Colonic mucosa (tissue), 4 donors: ENCODE measurements at regions not wholly inside any gene's neighbourhood (a gene's known extent, or its start where the extent isn't known, plus 50 kb on each side); places are given as distances from the start of the nearest gene placed in this dataset.

Experiments used
- DNase-seq: peaks from one replicate; pipeline ENCODE4 v3.0.0-alpha.2; 2020
- H3K27ac ChIP-seq: fragments of 200-600 bp; one replicate; pipeline ENCODE4 v1.8.0; 2021
- H3K27me3 ChIP-seq: fragments of 200-600 bp; one replicate; pipeline ENCODE4 v1.8.0; 2021
- H3K36me3 ChIP-seq: fragments of 200-600 bp; one replicate; pipeline ENCODE4 v1.8.0; 2021
- H3K4me1 ChIP-seq: fragments of 200-600 bp; one replicate; pipeline ENCODE4 v1.8.0; 2021; ENCODE audit warnings: mild to moderate bottlenecking
- H3K4me3 ChIP-seq: fragments of 200-600 bp; one replicate; pipeline ENCODE4 v1.8.0; 2021
- H3K9ac ChIP-seq, 2 donors: one replicate each; pipeline ENCODE4 v1.7.0; 2013; ENCODE audit warnings: control low read depth in 2 of 2, low read depth in 2 of 2, low read length in 2 of 2
- H3K9me3 ChIP-seq: fragments of 200-600 bp; one replicate; pipeline ENCODE4 v1.8.0; 2021
- CTCF ChIP-seq: fragments of 200-600 bp; IDR thresholded peaks from one replicate; pipeline ENCODE4 v1.8.0; 2022; ENCODE audit warnings: antibody characterized with exemption, mild to moderate bottlenecking
- intact Hi-C: fragments of 100-400 bp; cut with DNase I; formaldehyde crosslinking; loops from one replicate; pipeline ENCODE4 v1.14.1; 2022
- donor health status: healthy.
- donor health status: DM: no; HTN: no; CAD: no.
- donor health status: DM: no; HTN: no; CAD: no.

DNA sequence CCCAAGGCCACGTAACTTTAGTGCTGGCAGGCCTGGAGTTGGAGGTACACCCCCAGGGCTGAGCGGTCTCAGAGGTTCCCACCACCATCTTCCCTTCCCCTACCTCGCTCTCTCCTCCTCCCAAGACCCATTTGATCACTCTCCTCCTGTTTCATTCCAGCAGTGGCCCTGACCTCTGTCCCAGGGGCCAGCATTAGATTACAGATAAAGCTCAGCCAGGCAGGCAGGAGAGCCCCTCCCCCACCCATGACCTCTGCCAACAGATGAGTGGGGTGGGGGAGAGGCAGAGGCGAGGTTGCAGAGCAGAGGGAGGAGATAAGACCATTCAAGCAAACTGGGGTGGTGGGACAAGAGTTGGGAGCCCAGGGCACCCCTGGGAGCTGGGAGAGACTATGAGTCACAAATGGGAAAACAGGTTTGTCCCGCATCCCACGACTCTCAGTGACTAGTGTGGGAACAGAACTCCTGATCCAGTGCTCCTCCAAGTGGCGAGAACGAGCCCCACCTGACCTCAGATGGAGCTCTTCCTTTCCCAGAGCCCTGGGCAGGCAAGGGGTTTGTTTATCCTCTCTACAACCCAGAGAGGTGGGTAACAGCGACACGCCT, 367.9 kb downstream of the MN1 start:
- Histone ChIP-seq H3K4me1 (no peaks in the 10 kb centered on the region), H3K9ac (no peak overlapping the region), H3K27me3 (no peaks in the 10 kb centered on the region), H3K36me3 (no peaks in the 10 kb centered on the region), H3K27ac (no peak overlapping the region), H3K4me3 (no peak overlapping the region), H3K9me3 (no peaks in the 10 kb centered on the region)
- no peak for DNase-seq
- intact Hi-C loops, result no loop called here
- TF ChIP-seq CTCF, result no peak

DNA sequence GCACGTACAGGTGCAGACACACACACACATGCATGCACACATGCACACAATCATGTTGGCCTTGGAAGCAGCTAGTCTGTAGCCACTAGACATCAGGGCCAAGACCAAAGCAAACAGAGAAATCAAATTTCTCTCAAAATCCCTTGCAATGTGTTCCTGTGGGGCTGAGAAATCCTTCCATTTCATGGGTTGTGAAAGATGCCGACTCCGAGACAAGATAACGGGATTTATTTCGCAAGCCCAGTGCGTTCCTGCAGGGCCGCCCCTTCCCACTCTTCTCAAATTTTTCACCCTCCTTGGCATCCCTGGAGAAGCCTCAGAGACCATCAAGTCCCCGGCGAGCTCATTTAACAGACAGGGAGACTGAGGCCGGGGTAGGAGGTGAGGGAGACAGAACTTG, 366.7 kb downstream of the MN1 start:
- Histone ChIP-seq H3K4me3 (no peak overlapping the region), H3K27ac (no peak overlapping the region), H3K27me3 (no peaks in the 10 kb centered on the region), H3K9me3 (no peaks in the 10 kb centered on the region), H3K4me1 (no peaks in the 10 kb centered on the region), H3K9ac (no peak overlapping the region), H3K36me3 (no peaks in the 10 kb centered on the region)
- TF ChIP-seq CTCF, result no peak
- DNase-seq, result no peak
- intact Hi-C loops, result no loop called here

DNA sequence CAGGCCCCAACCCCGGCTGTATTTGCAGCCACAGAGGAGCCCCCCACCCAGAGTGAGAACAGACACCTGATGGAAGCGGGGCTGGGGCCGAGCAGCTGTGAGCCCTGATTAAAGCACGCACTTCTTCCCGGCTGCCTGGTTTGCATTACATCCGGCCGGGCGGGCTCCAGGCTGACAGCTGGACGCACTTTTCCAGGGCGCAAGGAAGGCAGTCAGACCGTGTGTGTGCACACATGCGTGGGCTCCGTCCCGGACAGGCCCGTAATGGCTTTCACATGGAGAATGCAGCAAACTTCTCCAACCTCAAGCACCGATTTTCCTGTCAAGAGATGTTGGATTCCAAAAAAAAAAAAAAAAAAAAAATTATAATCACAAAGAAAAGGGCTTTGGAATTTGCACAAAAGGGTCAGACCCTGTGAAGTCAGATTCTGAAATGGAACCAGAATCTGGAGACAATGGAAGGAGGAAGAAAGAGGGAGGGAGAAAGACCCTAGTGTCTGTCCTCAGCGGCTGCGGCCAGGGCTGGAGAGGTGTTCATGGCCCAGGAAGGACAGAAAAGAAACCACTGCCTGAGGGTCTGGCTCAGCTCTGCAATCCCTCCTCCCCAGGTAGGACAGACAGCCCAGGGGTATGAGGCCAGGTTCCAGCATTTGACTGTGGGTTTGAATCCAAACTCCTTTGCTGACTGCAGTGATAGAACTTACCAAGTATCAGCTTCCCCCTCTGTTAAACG, 365.5 kb downstream of the MN1 start:
- no peak for DNase-seq
- no peaks in the 10 kb centered on the region for H3K9me3 ChIP-seq
- H3K27me3 ChIP-seq, result no peaks in the 10 kb centered on the region
- no peak overlapping the region for H3K9ac ChIP-seq
- intact Hi-C loops, result no loop called here
- H3K4me3 ChIP-seq, result no peak overlapping the region
- H3K36me3 ChIP-seq, result no peaks in the 10 kb centered on the region
- no peaks in the 10 kb centered on the region for H3K4me1 ChIP-seq
- no peak for TF ChIP-seq CTCF
- no peak overlapping the region for H3K27ac ChIP-seq

DNA sequence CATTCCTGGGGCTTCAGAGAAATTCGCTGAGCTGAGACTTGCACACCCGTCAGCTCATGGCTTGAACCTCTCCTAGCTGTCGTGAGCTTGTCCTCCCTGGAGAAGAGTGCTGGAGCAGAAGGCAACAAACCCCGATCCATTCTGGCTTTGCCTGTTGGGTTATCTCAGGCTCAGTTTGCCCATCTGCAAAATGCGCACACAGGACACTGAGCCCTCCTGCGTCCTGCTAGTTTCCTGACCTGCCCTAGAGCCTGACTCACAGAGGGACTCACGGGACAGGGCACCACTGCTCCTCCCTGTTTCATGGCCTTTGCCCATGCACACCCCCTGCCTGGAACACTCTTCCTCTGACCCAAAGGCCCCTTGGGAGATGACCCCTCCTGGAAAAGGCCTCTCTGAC, 365.0 kb downstream of the MN1 start:
- no peak for TF ChIP-seq CTCF

DNA sequence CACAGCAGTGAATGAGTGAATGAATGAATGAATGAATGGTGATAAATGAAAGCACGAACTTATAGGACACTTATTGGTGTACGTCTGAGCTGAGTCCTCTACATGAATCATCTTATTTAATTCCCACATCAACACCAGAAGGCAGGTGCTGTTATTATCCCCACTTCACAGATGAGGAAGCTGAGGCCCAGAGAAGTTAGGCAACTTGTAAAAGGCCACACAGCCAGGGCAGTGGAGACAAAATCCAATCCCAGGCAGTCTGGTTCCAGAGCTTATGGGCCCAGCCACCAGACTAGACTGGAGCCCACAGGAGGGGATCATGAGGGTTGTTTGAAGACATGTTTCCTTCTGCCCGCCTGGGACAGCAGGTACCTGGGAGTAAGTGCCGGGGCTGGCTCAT, 364.0 kb downstream of the MN1 start:
- Histone ChIP-seq H3K36me3 (no peaks in the 10 kb centered on the region), H3K4me1 (no peaks in the 10 kb centered on the region), H3K27ac (no peak overlapping the region), H3K9me3 (no peaks in the 10 kb centered on the region), H3K9ac (no peak overlapping the region), H3K4me3 (no peak overlapping the region), H3K27me3 (no peaks in the 10 kb centered on the region)
- no peak for DNase-seq
- intact Hi-C loops, result no loop called here
- no peak for TF ChIP-seq CTCF

More for the DNA sequence above, 365.0 kb downstream of the MN1 start:
- no peak overlapping the region for H3K9ac ChIP-seq
- H3K27ac ChIP-seq, result no peak overlapping the region
- H3K4me1 ChIP-seq, result no peaks in the 10 kb centered on the region
- no peak overlapping the region for H3K4me3 ChIP-seq
- no peaks in the 10 kb centered on the region for H3K9me3 ChIP-seq
- H3K36me3 ChIP-seq, result no peaks in the 10 kb centered on the region
- intact Hi-C loops, result no loop called here
- DNase-seq, result no peak
- no peaks in the 10 kb centered on the region for H3K27me3 ChIP-seq
